Occipital lobe (tissue), 1 donor: ENCODE measurements at regions not wholly inside any gene's neighbourhood (a gene's known extent, or its start where the extent isn't known, plus 50 kb on each side); places are given as distances from the start of the nearest gene placed in this dataset.

Experiments used
- DNase-seq: peaks from one replicate; lab custom pipeline; 2025; lab: John Stamatoyannopoulos, UW

- no peak for DNase-seq
Observed at GRCh38 chr13:105087945-105088344, 1447.5 kb downstream of the EFNB2 start.

GRCh38 chr13:105084931-105085330 lies 1450.5 kb downstream of the EFNB2 start:
- no peak for DNase-seq

DNA sequence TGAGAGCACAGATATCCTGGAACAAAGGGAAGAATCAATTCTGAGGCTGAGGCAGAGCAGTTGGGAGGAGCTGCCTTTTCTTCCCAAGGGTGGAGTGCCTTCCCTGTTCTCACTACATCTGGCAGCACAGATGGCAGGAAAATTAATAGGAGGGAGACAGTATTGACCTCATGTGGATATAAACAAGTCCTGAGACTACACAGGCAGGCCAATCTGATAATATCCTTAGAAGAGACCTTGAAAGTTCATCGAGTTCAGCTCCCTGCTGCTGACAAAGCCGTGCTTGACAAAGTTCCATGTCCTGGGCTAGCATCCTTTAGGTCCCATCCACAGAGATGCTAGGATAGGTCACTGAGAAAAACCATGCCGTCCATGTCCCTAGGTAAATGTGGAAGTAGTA lies 1451.5 kb downstream of the EFNB2 start:
- no peak for DNase-seq

GRCh38 chr13:105074755-105075154 lies 1460.7 kb downstream of the EFNB2 start:
- no peak for DNase-seq

- no peak for DNase-seq
Observed at GRCh38 chr13:105073041-105073440, 1462.4 kb downstream of the EFNB2 start.

DNA sequence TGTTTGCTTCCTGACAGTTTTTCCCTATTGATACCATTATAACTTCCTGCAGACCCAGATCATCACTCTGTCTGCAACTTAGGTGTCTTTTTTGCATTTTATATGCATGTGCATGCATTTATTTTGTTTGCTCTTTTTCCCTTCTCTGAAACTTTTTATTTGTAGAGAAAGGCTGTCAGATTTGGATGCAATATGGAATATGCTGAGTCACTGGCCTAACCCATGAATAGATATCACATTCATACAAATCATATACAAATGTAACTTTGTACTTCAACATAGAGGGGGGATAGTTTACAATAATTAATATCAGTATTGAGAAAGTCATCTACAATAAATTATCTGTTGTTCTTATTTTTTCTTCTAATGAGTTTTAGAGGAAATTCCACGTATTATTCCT lies 1465.0 kb downstream of the EFNB2 start:
- no peak for DNase-seq

- no peak for DNase-seq
Observed at GRCh38 chr13:105069106-105069505, 1466.4 kb downstream of the EFNB2 start.

DNA sequence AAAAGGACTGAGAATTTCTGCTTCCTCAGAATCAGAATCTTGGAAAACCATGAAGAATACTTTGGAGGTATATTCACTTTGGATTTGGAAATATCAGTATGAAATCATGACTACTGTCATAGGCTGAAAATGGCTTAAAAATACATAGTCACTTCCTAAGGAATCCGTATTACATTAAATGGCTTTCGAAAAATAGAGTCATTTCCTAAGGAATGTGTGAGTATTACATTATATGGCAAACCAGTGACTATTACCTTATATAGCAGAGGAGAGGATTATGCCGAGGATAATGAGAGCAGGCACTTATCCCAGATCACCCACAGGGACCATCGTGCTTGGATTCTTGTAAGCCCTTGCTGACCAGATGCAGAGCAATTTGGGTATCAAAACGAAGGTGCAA lies 1471.8 kb downstream of the EFNB2 start:
- no peak for DNase-seq

DNA sequence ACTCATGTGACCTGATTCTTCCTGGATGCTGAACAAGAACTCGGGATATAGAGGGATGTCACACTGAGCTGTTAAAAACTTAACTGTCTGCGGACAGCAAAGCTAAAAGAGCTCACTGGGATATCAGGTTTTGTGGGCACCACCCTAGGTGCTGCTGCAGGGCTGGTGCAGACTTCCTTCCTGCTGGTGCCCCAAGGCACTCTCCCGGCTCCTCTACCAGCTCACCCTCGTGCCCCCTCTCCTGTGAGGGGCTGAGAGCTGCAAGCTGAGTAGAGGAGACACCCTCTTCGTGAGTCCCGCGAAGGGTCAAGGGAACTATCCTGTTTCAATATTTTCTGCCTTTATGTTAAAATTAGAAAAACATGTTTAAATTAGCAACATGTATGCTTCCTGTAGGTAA lies 1475.7 kb downstream of the EFNB2 start:
- DNase-seq: no peak

- DNase-seq: no peak
Observed at GRCh38 chr13:105058517-105058916, 1476.9 kb downstream of the EFNB2 start.

DNA sequence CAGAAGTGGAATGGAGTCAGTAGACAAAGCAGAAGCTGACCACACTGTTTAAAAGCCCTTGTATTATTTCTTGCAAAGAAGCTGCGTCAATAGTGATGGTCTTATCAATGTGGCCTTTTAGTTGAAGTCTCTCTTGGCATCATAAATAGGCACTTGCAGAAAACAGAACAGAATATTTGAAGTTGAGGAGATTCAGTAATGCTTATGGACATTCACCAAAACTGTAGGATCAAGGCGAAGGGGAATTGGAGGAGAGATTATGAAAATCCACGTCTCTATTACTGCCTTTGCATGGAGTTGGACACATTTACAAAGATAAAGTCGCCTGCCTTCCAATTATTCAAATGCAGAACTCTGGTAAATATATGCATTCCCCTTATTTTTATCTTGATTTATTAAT lies 1482.8 kb downstream of the EFNB2 start:
- DNase-seq: no peak

DNA sequence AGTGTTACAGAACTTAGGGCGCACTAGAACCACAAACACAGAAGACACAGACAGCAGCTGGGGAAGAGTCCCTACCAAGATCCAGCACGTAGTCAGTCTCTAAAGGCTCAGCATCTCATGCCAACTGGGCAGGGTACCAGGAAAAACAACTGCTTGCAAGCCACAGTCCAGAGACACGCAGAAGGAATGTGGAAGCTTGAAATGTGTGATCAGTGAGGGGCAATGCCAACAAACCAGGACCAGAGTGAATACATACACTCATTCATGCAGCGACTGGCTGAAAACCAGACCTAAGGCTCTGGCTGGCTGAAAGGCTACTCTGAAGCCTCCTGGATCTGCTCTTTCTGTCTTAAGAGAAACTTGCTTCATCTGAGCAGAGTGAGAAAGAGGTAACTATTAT lies 1484.8 kb downstream of the EFNB2 start:
- DNase-seq: no peak

GRCh38 chr13:105048677-105049076 lies 1486.8 kb downstream of the EFNB2 start:
- DNase-seq: no peak

- no peak for DNase-seq
Observed at GRCh38 chr13:105047676-105048295, 1487.7 kb downstream of the EFNB2 start.

- no peak for DNase-seq
Observed at GRCh38 chr13:105037110-105037509, 1498.4 kb downstream of the EFNB2 start.

DNA sequence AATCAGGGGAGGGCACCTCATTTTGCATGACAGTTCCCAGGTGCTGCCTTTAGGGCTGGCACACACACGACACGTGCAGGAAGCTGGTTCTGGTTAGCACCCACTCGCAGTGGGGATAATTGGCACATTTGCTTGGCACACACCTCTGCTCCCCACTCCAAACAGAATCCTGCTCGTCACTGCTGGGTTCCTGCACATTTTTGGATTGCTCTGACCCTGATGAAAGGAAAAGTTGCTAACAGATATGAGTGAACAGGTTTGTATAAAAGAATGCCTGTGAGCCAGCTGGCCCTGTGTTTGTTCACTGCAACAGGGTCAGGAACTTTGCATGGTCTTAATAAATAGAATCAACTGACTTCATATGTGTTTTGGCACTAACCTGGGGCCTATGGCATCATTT lies 1500.4 kb downstream of the EFNB2 start:
- no peak for DNase-seq

- no peak for DNase-seq
Observed at GRCh38 chr13:105033999-105034398, 1501.5 kb downstream of the EFNB2 start.

DNA sequence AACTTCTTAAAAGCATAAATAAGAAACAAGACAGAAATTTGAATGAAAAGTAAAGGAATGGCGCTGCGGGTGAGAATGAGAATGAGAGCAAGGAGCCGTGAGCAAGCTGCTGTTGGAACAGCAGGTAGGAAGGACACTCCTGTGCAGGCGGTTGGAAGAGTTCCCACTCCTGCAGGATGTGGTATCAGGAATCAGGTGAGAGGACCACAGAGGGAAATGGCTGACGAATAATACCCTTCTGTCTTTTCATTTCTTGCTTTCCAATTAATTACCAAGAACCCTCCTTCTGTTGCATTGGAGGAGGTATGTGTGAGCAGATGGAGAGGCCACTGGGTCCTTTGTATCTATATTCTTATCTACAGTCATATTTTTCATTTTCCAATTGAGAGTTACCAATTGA lies 1504.2 kb downstream of the EFNB2 start:
- no peak for DNase-seq

GRCh38 chr13:105030851-105031250 lies 1504.6 kb downstream of the EFNB2 start:
- no peak for DNase-seq

DNA sequence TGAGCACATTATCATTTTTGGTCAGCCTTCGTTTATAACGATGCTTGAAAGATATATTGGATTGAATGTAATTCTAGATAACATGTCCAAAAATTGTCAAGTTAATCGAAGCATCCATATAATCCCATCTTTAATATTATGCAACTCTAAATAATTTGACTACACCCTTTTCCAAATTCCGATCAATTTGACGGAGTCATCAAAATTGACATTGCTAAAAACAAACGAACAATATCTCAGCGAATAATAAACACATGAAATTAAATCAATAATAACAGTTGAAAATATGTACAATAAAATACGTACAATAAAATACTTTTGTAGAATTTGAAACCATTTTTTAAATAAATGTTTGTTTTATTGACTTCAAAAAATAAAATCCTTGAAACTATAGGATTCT lies 1516.4 kb downstream of the EFNB2 start:
- no peak for DNase-seq

- no peak for DNase-seq
Observed at GRCh38 chr13:105016266-105016665, 1519.2 kb downstream of the EFNB2 start.

DNA sequence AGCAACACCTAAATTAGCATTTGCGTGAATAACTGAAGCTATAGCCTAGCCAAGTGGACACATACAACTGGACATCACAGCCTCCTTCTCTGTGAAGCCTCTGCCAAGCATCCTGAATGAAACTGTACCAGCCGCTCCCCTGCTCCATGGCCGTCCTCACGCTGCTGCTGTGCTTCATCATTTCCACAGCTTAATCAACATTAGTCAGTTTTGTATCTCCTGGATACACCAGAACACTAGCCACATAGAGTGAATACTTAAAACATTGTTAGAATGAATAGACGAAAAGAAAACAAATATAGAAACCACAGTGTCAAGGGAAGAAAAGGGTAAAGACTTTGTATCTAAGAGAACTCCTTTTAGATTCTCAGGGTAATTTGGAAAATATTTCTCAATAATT lies 1526.9 kb downstream of the EFNB2 start:
- DNase-seq: no peak

GRCh38 chr13:105007166-105007808 lies 1528.2 kb downstream of the EFNB2 start:
- DNase-seq: no peak

DNA sequence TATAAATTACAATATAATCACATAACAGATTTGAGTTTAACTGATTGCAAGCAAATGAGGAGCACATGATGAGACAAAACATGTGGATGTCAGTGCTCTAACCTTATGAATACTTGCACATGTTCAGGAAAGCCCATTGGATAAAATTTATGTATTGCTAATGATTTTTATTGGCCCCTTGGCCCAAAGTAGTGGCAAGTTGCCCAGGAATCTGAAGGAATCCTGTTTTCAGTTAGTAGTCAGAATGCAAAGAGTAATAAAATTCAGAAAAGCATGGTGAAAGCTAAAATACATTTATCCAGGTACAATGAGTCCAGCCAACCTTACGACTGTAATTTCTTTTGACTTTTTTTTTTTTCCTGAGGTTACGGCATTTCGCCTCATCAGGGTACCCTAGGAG lies 1539.4 kb downstream of the EFNB2 start:
- DNase-seq: no peak
